ENCODE measurements at regions not wholly inside any gene's neighbourhood (a gene's known extent, or its start where the extent isn't known, plus 50 kb on each side); places are given as distances from the start of the nearest gene placed in this dataset.

GRCh38 chr12:3378655-3379054, 112.3 kb upstream of the PRMT8 start:
- TF ChIP-seq POLR2A (IDR thresholded peaks at IDR 0.05; ENCODE audit: low read length) (no peak), GATA1 (IDR thresholded peaks at IDR 0.05; ENCODE audit: low read depth, low read length) (no peak)

Measured in erythroblast (primary cell).